ENCODE measurements at regions not wholly inside any gene's neighbourhood (a gene's known extent, or its start where the extent isn't known, plus 50 kb on each side); places are given as distances from the start of the nearest gene placed in this dataset.

DNA sequence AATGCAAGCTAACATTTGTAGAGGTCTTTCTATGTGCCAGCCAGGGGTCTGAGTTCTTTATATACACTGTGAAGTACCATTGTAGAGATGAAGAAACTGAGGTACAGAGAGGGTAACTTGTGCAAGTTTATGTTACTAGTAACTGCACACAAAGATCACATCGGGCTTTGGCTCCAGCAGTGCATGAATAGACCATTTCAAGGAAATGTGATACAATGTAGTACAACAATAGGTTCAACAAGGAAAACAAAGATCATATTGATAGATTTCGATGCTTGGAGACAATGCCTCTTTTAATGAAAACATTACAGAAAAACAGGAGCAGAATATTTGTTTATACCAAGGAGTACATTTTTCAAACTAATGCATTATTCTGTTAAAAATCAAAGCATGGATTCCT is 115.3 kb downstream of the POLR2M start:
- FAIRE-seq (no peak), DNase-seq (ENCODE audit: low read depth in 1 of 2, low spot score in 2 of 2) (no peak)
- Histone ChIP-seq H2BK12ac (ENCODE audit: low read depth, low read length) (no peak overlapping the region), H2BK5ac (ENCODE audit: low read depth, low read length) (no peak overlapping the region), H3K27ac (ENCODE audit: low read depth, low read length) (no peak overlapping the region), H2AK5ac (ENCODE audit: low read depth, low read length) (no peak overlapping the region), H3K9me3 (ENCODE audit: insufficient read depth in 2 of 2, low read depth in 1 of 2, low read length in 1 of 2) (no peaks in the 10 kb centered on the region), H3K79me2 (ENCODE audit: control insufficient read depth in 1 of 2, insufficient read depth in 2 of 2, low read length in 2 of 2) (no peaks in the 10 kb centered on the region), H2BK15ac (ENCODE audit: low read length) (no peak overlapping the region), H3K4me1 (replicated peaks in 1 of 4; ENCODE audit: control insufficient read depth in 3 of 4, insufficient read depth in 4 of 4, low read length in 3 of 4) (no peaks in the 10 kb centered on the region), H4K8ac (ENCODE audit: extremely low read depth, insufficient read depth, low read length) (no peak overlapping the region), H3K4ac (replicated peaks; ENCODE audit: insufficient read length, low read depth, low read length) (no peak overlapping the region), H3K36me3 (ENCODE audit: control insufficient read depth in 2 of 4, insufficient read depth in 4 of 4, low read length in 3 of 4) (no peaks in the 10 kb centered on the region), H3K23ac (ENCODE audit: insufficient read length) (no peak overlapping the region), H3K79me1 (ENCODE audit: low read depth, low read length) (no peaks in the 10 kb centered on the region), H3K14ac (ENCODE audit: insufficient read length) (no peak overlapping the region), H3K56ac (replicated peaks; ENCODE audit: insufficient read length, low read depth, low read length) (no peak overlapping the region), H3K27me3 (replicated peaks in 1 of 4; ENCODE audit: control insufficient read depth in 3 of 4, extremely low read depth in 1 of 4, insufficient read depth in 3 of 4, low read length in 3 of 4) (no peaks in the 10 kb centered on the region), H2BK120ac (replicated peaks; ENCODE audit: low read depth, low read length) (no peak overlapping the region), H3K18ac (ENCODE audit: extremely low read depth, low read length) (no peak overlapping the region), H2AFZ (ENCODE audit: low read length) (no peak overlapping the region), H3K23me2 (ENCODE audit: low read depth, low read length) (no peaks in the 10 kb centered on the region), H4K20me1 (replicated peaks in 1 of 2; ENCODE audit: control insufficient read depth in 1 of 2, insufficient read depth in 2 of 2, low read length in 2 of 2) (no peaks in the 10 kb centered on the region), H4K91ac (replicated peaks; ENCODE audit: insufficient read length, low read length) (no peak overlapping the region), H3K9ac (replicated peaks in 1 of 4; ENCODE audit: extremely low read depth in 1 of 4, low read depth in 3 of 4, low read length in 3 of 4) (no peak overlapping the region), H3K4me3 (ENCODE audit: extremely low read depth in 1 of 4, insufficient read depth in 2 of 4, low read depth in 3 of 4, low read length in 4 of 4) (no peak overlapping the region), H3K4me2 (ENCODE audit: insufficient read depth in 1 of 2, low read depth in 2 of 2, low read length in 2 of 2) (no peak overlapping the region), H2BK20ac (ENCODE audit: low read length) (no peak overlapping the region), H4K5ac (ENCODE audit: insufficient read length, low read depth, low read length) (no peak overlapping the region)
- ChIA-PET CTCF (ENCODE audit: partially characterized antibody) (interaction anchor here (1.6 to 1.8 kb wide), 2 partner anchors 39 to 249 kb away, joined by 5 read pairs; no protein-coding TSS in a partner anchor), POLR2A (ENCODE audit: partially characterized antibody) (no interaction called here)
- WGBS, 2 experiments (ENCODE audit: extremely low coverage in 1 of 2, insufficient coverage in 1 of 2, insufficient read length in 1 of 2, insufficient replicate concordance in 2 of 2, low coverage in 1 of 2, low lambda C conversion rate in 2 of 2, missing lambda C conversion rate in 1 of 2): 93% methylated on average over 2 of the region's 2 CpGs; no CpG with 5 or more reads in 1 of the 2 experiments
- no peak for TF ChIP-seq CBX8 (IDR thresholded peaks at IDR 0.05; ENCODE audit: borderline replicate concordance, low read depth, low read length)
- TF ChIP-seq, protein P1, sequence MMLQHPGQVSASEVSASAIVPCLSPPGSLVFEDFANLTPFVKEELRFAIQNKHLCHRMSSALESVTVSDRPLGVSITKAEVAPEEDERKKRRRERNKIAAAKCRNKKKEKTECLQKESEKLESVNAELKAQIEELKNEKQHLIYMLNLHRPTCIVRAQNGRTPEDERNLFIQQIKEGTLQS (IDR thresholded peaks at IDR 0.05; ENCODE audit: insufficient read depth, low read depth, low read length): no peak
- TF ChIP-seq, protein P2, sequence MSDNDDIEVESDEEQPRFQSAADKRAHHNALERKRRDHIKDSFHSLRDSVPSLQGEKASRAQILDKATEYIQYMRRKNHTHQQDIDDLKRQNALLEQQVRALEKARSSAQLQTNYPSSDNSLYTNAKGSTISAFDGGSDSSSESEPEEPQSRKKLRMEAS (IDR thresholded peaks at IDR 0.05): no peak
- TF ChIP-seq TAF1 (IDR thresholded peaks at IDR 0.05; ENCODE audit: low read depth, low read length): no peak
- TF ChIP-seq, protein P3, sequence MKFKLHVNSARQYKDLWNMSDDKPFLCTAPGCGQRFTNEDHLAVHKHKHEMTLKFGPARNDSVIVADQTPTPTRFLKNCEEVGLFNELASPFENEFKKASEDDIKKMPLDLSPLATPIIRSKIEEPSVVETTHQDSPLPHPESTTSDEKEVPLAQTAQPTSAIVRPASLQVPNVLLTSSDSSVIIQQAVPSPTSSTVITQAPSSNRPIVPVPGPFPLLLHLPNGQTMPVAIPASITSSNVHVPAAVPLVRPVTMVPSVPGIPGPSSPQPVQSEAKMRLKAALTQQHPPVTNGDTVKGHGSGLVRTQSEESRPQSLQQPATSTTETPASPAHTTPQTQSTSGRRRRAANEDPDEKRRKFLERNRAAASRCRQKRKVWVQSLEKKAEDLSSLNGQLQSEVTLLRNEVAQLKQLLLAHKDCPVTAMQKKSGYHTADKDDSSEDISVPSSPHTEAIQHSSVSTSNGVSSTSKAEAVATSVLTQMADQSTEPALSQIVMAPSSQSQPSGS (IDR thresholded peaks at IDR 0.05; ENCODE audit: low read length): no peak

Data from H1 (cell line).